GM21825 (cell line): ENCODE measurements at regions not wholly inside any gene's neighbourhood (a gene's known extent, or its start where the extent isn't known, plus 50 kb on each side); places are given as distances from the start of the nearest gene placed in this dataset.

Source experiments
- ATAC-seq: cut with Tn5 transposase; IDR thresholded peaks from one replicate; pipeline ENCODE4 v1.9.1; 2021; ENCODE audit warnings: mild to moderate bottlenecking, moderate library complexity; ENCODE audit not compliant: unreplicated experiment

DNA sequence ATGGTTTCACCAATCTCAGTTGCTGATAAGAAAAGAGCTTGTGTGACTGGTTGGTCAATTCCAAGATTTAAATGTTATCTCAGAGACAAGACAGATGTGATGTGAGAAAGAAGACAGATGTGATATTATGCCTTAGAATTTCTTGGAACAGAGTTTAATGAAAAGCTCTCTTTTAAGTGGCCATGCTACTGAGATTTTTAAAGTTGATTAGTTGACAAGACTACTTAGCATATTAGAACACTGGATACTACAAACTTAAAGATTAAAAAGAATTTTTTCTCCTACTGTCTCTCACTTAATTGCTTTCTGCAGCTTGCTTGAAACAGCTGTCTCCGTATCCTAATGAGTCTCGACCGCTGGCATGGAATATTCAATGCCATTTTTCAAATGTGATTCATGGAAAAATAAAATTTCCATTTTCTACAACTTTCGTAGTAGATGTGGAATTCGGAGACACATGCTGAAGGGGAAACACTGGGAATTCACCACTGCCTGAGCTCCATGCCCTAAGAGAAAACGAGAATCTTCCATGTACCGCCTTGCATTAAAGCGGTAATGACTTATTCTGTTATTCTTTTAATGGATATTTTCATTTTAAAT is 634.2 kb upstream of the SETBP1 start:
- no peak for ATAC-seq

DNA sequence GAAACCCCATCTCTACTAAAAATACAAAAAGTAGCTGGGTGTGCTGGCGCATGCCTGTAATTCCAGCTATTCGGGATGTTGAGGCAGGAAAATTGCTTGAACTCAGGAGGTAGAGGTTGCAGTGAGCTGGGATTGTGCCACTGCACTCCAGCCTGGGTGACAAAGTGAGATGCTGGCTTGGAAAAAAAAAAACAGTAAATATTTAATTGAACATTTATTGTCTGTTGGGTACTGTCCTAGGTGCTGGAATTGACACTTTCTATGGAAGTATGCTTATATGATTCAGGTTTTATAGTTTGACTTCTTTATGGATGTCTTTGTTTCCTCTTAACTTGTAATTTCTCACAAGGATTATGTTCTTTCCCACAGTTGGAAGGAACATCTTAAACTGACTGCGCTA is 633.1 kb upstream of the SETBP1 start:
- ATAC-seq = no peak

DNA sequence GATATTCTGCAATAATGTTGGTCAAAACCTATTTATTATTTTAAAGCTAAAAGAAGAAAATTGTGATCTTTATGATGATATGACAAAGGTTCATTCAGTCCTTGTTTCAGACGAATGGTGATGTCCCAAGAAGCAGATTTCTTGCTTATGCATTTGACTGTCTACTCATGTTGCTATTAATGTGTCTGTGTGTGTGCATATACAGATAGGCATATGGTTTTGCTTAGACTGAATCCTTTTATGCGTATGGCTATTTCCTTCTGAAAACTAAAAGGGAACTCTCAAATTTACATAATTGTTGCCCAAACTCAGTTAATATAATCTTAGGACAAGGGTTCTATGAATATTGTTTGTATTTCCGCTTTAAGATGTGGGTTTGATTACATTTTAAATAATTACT is 632.3 kb upstream of the SETBP1 start:
- no peak for ATAC-seq

DNA sequence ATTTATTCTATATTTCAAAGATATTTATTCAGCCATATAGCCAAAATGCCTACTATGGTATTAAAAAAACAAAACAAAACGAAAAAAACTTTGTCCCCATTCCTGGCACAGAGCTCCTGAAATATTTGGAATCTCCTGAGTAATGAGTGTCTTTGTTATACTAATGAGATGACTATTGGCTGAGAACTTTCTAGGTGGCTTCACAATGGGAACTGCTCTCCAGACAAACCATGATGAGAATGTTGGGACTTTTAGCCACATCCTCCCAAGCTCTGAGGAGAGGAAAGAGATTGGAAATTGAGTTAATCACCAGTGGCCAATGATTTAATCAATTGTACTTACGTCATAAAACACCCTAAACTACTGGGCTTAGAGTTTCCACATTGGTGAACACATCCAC is 631.8 kb upstream of the SETBP1 start:
- ATAC-seq = no peak

DNA sequence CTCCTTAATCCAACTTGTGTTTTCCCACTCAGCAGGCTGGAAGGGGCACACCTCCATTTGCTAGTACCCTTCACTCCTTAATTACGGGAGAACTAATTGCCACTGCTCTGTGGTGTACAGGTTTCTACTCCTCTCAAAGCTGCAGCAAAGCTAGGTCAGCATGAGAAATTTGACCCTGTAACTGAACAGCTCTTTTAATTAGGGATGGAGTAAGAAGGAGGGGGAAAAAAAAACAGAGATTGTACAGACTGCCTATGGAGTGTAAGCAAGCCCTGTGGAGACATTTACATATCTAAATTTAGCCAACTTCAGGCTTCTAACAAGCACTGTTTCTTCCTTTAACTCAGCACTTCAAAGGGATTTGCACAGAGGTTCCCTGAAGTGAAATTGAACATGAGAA is 629.7 kb upstream of the SETBP1 start:
- ATAC-seq = no peak

DNA sequence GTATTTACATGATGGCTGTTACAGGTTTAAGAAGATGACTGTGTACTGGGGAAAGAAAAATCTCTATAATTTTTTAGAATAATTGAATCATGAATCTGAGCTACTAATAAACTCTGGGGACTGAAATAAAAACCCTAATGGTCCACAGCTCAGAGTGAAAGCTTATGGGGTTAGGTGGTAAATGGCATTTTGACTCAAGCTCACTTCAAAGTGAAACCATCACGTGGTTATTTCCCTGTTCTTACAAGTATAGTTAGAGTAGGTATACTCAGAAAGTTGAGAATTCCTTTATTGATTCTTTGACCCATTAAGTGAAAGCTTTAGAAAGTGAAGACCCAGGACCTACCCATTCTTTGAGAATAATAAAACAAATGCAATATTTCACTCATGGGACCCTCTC is 626.2 kb upstream of the SETBP1 start:
- no peak for ATAC-seq

DNA sequence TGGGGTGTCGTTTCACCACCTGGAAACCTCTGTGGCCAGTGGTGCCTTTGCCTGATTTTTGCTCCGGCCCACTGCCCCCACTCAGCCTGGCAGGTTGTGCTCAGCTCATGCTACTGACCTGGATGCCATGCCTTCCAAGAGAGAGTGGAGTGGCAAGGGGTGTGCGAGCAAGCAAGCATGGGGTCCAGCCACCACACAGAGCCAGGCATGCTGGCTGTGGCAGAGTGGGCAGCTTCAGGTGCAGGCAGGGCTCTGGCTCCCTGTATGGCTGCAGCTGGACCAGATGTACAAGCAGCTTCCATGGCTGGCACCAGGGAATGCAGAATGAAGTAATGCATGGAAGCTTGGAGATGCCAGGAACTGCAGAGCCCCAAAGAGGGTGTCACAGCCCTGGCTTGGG is 620.5 kb upstream of the SETBP1 start:
- ATAC-seq = no peak

DNA sequence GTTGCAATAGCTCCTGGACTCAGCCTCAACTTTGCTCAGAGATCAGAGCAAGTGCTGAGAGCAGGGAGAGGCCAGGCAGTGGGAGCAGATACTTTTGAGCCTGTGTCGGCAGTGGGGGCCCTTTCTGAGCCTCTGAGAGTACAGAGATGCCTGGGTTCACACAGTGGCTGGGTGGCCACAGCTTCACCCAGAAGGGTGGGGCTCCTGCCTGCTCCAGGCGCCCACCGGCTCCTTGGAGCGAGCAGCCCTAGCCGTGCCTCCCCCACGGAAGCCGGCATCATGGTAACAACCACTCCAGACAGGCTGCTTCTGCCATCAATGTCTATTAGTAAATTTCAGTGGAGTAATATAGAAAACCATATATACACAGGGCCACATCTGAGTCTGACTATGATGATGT is 619.2 kb upstream of the SETBP1 start:
- ATAC-seq = no peak

DNA sequence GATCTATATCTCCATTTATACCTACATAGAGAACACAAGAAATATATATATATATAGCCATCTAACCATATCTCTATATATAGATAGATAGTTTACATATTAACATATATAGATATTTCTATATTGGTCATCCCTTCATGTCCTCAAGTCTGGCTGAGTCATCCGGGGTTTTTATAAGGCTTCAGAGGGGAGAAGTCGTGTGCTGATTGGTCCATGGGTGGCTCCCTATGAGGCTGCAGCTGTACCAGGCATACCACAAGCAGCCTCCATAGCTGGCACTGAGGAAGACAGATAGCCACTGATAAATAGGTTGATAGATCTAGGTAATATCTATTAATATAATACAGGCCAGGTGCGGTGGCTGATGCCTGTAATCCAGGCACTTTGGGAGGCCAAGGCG is 618.3 kb upstream of the SETBP1 start:
- no peak for ATAC-seq

DNA sequence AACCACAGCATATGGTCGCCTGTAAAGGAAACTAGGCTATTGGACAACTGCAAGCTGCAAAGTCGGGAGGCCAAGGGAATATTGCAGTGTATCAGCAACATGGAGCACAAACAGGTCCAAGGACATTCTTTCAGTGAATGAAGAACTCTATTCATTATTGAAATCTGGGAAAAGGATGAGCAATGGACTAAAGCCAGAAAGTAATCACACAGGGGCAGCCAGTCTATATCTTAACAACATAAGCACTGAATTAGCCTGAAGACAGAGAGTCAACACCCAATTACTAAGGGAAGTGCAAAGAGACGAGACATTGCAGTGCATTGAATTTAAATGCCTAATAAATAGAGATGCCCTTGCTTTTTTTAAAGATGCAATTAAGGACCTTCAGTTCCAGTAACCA is 615.5 kb upstream of the SETBP1 start:
- no peak for ATAC-seq

DNA sequence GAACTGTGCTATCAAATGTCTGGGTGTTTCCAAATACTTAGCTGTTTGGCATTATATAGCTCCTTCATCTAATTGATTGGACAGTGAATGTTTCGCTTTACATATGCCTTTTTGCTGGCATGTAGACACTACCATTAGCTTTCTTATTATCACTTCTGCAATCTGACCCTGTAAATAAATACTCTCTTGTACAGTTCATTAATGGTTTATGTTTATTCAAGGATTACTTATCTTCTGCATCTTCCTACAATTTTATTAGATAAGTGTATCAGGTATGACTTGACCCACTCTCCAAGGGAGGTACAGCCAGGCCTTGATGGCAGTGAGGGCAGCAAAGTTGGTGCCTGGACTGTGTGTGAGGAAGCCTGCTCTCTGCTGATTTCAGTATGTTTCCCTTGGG is 614.1 kb upstream of the SETBP1 start:
- ATAC-seq = no peak

DNA sequence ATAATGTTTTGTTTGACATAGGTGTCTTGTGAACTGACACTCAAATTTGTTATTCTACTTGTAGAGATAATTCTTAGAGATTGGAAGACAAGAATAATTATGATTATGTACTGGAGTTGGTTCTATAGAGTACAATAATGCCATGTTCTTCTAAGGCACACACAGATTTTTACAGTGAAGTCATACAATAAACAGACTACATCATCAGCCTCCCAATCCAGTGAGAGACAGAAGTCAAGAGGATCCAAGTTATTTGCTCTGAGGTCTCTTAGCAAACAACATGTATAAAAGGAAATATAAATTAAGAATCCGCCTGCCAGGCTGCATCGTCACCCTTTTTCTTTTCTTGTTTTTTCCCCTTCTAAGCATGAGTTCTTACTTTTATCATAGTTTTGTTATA is 613.5 kb upstream of the SETBP1 start:
- ATAC-seq = no peak

DNA sequence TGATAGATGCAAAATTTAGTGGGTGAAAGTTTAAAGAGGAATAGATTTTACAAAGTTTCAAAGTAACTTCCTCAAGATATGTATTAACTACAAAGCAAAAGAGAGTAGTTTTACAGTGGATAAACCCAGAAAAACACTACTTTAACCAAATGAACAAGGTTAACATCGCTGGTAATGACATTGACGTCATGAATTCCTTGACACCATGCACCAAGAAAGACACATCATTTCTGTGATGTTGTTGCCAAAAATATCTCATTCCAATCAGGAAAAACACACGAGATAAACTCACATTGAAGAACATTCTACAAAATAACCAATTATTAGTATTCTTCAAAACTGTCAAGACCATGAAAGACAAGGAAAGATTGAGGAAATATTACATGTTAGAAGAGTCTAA is 605.6 kb upstream of the SETBP1 start:
- ATAC-seq = no peak

DNA sequence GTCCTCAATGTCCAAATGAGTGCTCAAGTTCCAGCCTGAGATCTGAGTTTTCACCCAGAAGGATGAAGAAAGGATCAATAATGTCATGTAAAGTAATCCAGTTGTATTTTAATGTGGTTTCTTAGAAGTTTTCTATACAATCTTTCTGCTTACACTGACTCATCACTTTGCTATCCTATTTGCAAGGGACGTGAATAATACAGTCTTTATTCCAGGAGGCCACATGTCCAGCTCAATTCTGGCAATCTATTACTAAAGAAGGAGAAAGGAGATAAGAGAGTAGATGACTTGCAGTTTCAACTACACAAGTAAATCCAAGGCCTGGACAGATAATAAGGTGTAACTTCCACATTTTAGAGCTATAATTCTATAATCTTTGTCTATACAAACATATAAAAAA is 601.1 kb upstream of the SETBP1 start:
- ATAC-seq = no peak

DNA sequence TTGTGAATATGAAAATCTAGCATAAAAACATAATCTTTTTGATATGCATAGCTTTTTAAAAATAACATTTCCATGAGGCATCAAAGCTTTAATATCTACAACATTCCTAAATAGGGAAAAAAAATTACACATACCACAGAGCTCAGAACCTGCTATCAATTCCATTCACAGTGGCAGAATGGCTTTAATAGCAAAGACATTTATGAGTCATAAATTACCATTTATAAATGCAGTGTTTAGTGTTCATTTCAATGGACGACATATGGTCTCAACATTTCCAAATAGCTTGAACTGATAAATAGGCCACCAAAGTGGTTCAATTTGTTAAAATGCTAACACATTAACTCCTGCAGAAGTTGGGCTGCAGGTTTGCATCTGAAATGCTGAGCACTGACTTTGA is 600.6 kb upstream of the SETBP1 start:
- ATAC-seq = no peak

DNA sequence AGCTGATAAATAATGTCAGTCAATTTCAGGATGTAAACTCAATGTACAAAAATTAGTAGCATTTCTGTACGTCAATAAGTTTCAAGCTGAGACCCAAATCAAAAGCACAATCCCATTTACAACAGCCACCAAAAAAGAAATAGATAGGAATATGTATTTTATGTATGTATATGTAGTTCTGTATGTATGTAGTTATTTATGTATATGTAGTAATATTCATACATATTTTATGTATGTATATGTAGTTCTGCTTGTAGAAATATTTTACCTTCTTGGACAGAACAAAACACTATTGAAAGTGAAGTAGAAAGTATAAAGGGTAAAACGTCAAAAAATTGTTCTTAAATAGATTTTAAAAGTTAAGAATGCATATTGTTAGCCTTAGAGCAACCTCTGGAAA is 591.0 kb upstream of the SETBP1 start:
- ATAC-seq = no peak

DNA sequence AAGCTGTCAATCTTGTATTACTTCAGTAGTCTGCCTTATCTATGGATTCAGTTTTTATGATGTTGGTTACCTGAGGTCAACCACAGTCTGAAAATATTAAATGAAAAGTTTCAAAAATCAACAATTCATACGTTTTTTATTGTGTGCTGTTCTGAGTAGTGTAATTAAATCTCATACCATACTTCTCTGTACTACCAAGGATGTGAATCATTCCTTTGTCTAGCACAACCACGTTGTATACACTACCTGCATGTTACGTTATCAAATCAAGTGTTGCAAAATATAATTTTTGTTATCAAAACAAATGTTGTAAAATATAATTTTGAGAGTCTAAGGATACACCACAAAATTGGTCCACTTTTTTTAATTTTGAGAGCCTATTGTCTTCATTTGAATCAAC is 590.2 kb upstream of the SETBP1 start:
- ATAC-seq = no peak

DNA sequence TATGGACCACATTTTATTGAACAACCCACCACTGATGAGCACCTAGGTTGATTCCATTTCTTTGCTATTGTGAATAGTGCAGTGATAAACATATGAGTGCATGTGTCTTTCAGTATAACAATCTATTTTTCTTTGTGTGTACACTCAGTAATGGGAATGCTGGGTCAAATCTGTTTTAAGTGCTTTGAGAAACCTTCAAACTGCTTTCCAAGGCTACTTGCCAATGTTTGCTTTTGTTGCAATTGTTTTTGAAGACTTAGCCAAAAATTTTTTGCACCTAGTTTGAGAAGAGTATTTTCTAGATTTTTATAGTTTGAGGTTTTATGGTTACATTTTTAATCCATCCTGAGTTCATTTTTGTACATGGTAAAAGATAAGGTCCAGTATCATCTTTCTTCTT is 587.4 kb upstream of the SETBP1 start:
- no peak for ATAC-seq

DNA sequence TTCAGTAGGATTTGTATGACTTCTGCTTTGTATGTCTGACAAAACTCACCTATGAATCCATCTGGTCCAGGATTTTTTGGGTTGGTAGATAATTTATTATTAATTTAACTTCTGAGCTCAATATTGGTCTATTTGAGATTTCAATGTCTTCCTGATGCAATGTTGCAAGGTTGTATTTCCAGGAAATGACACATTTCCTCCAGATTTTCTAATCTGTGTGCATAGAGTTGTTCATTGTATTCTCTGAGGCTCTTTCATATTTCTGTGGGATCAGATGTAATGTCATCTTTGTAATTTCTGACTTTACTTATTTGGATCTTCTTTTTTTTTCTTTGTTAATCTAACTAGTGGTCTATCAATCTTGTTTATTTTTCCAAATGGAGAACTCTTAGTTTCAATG is 584.7 kb upstream of the SETBP1 start:
- ATAC-seq = no peak

DNA sequence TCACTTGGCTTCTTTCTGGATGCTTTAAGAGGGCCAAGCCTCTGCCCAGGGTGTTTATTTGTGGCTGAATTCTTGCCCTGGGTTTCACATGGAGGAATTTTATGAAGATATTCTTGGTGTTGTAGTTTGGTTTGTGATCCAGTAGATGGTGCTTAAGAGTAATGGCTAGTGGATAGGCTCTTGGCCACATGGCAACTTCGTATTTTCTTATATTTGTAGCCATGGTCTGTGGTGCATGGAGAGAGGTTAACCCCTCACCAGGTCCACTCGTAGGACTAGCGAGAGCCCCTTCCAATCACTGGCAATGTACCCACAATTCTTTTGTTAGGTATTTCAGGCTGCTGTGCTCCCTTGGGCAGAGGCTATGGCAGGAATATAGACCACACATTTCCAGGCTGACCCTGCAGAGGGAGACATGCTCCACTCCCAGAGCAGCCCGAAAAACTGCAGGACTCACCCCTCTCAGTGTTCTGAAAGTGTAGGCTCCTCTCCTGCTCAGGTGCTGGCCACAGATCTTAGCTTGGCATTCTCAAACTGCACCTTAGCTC is 582.1 kb upstream of the SETBP1 start:
- no peak for ATAC-seq

DNA sequence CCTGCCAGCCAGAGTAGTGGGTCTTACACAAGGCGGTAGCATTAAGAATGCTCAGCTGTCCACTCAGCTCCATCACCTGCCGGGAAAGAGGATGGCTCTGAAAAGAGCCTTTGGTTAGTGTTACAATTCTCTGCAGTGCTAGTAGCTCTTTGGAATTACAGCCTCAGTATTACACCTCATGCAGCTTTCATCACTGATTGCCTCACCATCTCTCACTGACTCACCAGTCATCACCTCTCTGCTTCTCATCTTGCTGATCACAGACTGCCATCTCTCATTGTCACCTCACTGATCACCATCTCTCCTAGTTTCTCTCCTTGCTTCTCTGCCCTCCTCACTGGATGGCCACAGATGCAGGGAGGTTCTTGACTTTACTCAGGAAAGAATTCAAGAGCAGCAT is 573.5 kb upstream of the SETBP1 start:
- no peak for ATAC-seq

DNA sequence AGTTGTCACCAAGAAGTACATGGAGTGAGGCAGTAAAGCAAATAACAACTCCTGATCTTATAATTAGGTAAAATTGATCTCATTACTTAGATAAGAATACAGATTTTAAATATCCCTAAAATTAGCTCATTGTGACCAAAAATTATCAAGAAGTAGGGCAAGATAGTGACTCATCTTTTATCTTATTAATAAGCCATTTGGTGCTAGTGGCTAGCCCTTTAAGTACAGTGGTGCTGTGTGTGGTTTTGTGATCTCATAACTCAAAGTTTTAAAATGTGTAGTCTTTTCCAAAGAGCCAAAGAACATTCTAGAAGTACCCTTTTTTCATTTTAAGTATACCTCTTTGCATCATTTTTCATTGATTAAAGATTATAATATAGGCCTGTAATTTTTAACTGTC is 569.4 kb upstream of the SETBP1 start:
- ATAC-seq = no peak

DNA sequence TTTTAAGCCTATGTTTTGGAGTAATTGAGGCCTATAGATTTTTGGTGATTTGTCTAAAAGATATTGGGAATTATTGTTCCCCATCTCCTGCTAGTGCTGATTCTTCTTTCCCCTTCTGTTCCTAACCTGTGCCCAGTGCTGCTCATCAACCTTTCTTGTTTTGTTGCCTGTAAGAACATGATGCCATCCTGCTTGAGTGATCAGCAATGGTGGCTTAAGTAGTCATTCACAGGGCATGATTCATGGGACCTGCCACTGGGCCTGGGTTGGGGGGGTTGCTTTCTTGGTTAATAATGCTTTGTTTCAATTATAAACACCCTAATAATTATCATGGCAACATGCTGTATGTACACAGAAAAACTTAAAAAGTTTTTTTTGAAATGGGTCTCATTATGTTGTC is 562.9 kb upstream of the SETBP1 start:
- no peak for ATAC-seq

DNA sequence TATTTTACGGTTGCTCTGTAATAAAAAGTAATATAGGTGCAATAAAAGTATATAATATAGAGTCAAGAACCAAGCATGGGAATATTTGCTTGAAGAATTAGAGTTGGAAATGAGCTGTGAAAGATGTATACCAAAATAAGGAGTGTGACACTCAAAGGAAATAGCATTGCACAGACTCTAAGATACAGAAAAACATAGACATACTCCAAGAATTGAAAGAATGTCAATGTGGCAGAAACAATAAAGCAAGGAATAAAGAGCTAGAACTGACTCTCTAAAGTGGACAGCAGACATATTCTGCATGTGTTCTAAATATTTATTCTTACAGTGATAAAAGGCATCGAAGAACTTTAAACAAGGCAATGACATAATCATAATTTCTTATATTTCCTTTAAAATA is 561.1 kb upstream of the SETBP1 start:
- no peak for ATAC-seq
